T-cell (primary cell): ENCODE measurements at regions not wholly inside any gene's neighbourhood (a gene's known extent, or its start where the extent isn't known, plus 50 kb on each side); places are given as distances from the start of the nearest gene placed in this dataset.

ENCODE experiments used
- ATAC-seq, 4 experiments: fragments of 200-7000 bp in 3 of 4; fragments of 150-1000 bp in 1 of 4; cut with Tn5 transposase; replicated peaks in 1 of 4; 1 replicate in 3 of 4; 2 replicates in 1 of 4; pipeline ENCODE4 v1.10.0; 2021; ENCODE audit warnings: moderate library complexity in 3 of 4, mild to moderate bottlenecking in 2 of 4, moderate number of reproducible peaks in 1 of 4
- CTCF ChIA-PET, 2 donors: fragments of 300-600 bp; sonication (Branson Sonifier 250); formaldehyde crosslinking; loops; one replicate each; lab custom pipeline; 2022; ENCODE audit warnings: antibody characterized with exemption in 2 of 2; lab: Charles Lee
- POLR2A ChIA-PET, 2 donors: fragments of 300-600 bp; sonication (Branson Sonifier 250); formaldehyde crosslinking; loops; one replicate each; lab custom pipeline; 2022; ENCODE audit warnings: antibody characterized with exemption in 2 of 2; lab: Charles Lee
- DNase-seq, 35 experiments: peaks; one replicate each; pipeline versions ENCODE4 v3.0.0 to v3.0.0-alpha.2; 2013 to 2023
- H3K27ac ChIP-seq: one replicate; pipeline ENCODE4 v1.5.1; 2013; ENCODE audit warnings: low read length
- H3K27me3 ChIP-seq, 2 experiments: replicated peaks in 1 of 2; 1 replicate in 1 of 2; 2 replicates in 1 of 2; pipeline versions ENCODE4 v1.6.1 to v1.7.0; 2013; ENCODE audit warnings: low read length in 1 of 2, mixed read lengths in 1 of 2; ENCODE audit not compliant: control insufficient read depth in 2 of 2, insufficient read depth in 2 of 2; ENCODE audit errors: extremely low read depth in 1 of 2
- H3K36me3 ChIP-seq, 2 donors: 1 replicate in 1 of 2; 2 replicates in 1 of 2; pipeline versions ENCODE4 v1.6.1 to v1.7.0; 2013; ENCODE audit warnings: low read length in 1 of 2; ENCODE audit not compliant: control insufficient read depth in 2 of 2, insufficient read depth in 1 of 2; ENCODE audit errors: extremely low read depth in 1 of 2
- H3K4me1 ChIP-seq, 2 experiments: 1 replicate in 1 of 2; 2 replicates in 1 of 2; pipeline versions ENCODE4 v1.6.1 to v1.7.0; 2013; ENCODE audit warnings: low read length in 2 of 2, mixed read lengths in 1 of 2; ENCODE audit not compliant: insufficient read depth in 2 of 2, control insufficient read depth in 1 of 2; ENCODE audit errors: extremely low read depth in 1 of 2
- H3K4me3 ChIP-seq, 2 donors: 1 replicate in 1 of 2; 2 replicates in 1 of 2; pipeline versions ENCODE4 v1.5.1 to v1.7.0; 2013; ENCODE audit warnings: mild to moderate bottlenecking in 2 of 2, low read length in 1 of 2, moderate library complexity in 1 of 2; ENCODE audit not compliant: control insufficient read depth in 1 of 2; ENCODE audit errors: extremely low read depth in 1 of 2
- H3K9me3 ChIP-seq: 2 replicates; pipeline ENCODE4 v1.7.0; 2013
- H3K27ac Mint-ChIP-seq, 2 donors: one replicate each; pipeline ENCODE4 v1.8.0; 2020 to 2021; ENCODE audit warnings: mild to moderate bottlenecking in 2 of 2, mixed read lengths in 2 of 2
- H3K27me3 Mint-ChIP-seq, 2 donors: one replicate each; pipeline ENCODE4 v1.8.0; 2021 to 2022; ENCODE audit warnings: mixed read lengths in 2 of 2
- H3K36me3 Mint-ChIP-seq: one replicate; pipeline ENCODE4 v1.8.0; 2021; ENCODE audit warnings: mixed read lengths
- H3K4me1 Mint-ChIP-seq, 3 donors: one replicate each; pipeline ENCODE4 v1.8.0; 2020 to 2022; ENCODE audit warnings: mixed read lengths in 3 of 3, mild to moderate bottlenecking in 1 of 3
- H3K4me3 Mint-ChIP-seq, 3 donors: one replicate each; pipeline ENCODE4 v1.8.0; 2020 to 2022; ENCODE audit warnings: mild to moderate bottlenecking in 3 of 3, mixed read lengths in 3 of 3, moderate library complexity in 3 of 3
- H3K9me3 Mint-ChIP-seq, 3 donors: one replicate each; pipeline ENCODE4 v1.8.0; 2020 to 2022; ENCODE audit warnings: mixed read lengths in 3 of 3
- WGBS: methylation state at CpG from one replicate; pipeline ENCODE4 v1.1.5; 2013; ENCODE audit warnings: missing lambda C conversion rate; ENCODE audit not compliant: insufficient coverage; 5-methylcytosine and 5-hydroxymethylcytosine counted together

DNA sequence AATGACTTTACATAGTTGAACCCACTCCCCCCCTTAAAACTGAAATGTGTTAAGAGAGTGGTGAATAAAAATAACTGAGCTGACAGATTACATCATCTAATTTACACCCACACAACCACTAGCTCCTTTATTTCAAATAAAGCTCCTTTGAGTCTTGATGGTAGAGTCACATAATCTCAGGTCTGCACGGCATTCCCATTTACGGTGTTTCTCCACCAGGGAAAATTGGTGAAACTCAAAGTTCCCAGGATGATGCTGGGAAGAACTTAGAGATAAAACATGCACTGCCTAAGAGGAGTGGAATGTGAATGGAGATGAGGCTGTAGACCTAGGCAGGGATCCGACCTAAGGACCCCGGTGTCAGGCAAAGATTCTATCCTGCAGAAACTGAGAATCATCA, 727.8 kb upstream of the ADAMTS5 start:
- H3K4me3 Mint-ChIP-seq = no peak overlapping the region
- POLR2A ChIA-PET = interaction anchor here in 1 of 2 donors (0.5 kb wide), 1 partner anchor 165 kb away, joined by 3 read pairs; no protein-coding TSS in a partner anchor
- no peaks in the 10 kb centered on the region for H3K4me1 Mint-ChIP-seq
- ATAC-seq (no peak), DNase-seq (no peak)
- 60% methylated on average over 2 of the region's 4 CpGs for WGBS
- H3K27ac Mint-ChIP-seq = no peak overlapping the region
- CTCF ChIA-PET = no interaction called here
- H3K36me3 Mint-ChIP-seq = no peaks in the 10 kb centered on the region
- Histone ChIP-seq H3K4me3 (no peak overlapping the region), H3K4me1 (no peaks in the 10 kb centered on the region), H3K27me3 (no peaks in the 10 kb centered on the region), H3K9me3 (peaks cover 2% of the 10 kb centered on the region), H3K27ac (no peak overlapping the region), H3K36me3 (no peaks in the 10 kb centered on the region)
- H3K9me3 Mint-ChIP-seq = peaks cover 0 to under 1% (median 0%) of the 10 kb centered on the region in 3 donors
- H3K27me3 Mint-ChIP-seq = peaks cover 0 to 7% of the 10 kb centered on the region in 2 donors

- peaks cover 0 to 7% of the 10 kb centered on the region in 2 donors for H3K27me3 Mint-ChIP-seq
- Histone ChIP-seq H3K9me3 (peaks cover 2% of the 10 kb centered on the region), H3K4me3 (no peak overlapping the region), H3K4me1 (no peaks in the 10 kb centered on the region), H3K27me3 (no peaks in the 10 kb centered on the region), H3K27ac (no peak overlapping the region), H3K36me3 (no peaks in the 10 kb centered on the region)
- no peak overlapping the region for H3K27ac Mint-ChIP-seq
- no CpG with 5 or more reads among the region's 6 CpGs for WGBS
- peaks cover 2 to 6% (median 3%) of the 10 kb centered on the region in 3 donors for H3K9me3 Mint-ChIP-seq
- no peak for DNase-seq
- no peaks in the 10 kb centered on the region for H3K4me1 Mint-ChIP-seq
- ChIA-PET POLR2A (no interaction called here), CTCF (no interaction called here)
- ATAC-seq = no peak
- no peaks in the 10 kb centered on the region for H3K36me3 Mint-ChIP-seq
- H3K4me3 Mint-ChIP-seq = no peak overlapping the region
Observed at GRCh38 chr21:27693376-27693775, 726.5 kb upstream of the ADAMTS5 start.

DNA sequence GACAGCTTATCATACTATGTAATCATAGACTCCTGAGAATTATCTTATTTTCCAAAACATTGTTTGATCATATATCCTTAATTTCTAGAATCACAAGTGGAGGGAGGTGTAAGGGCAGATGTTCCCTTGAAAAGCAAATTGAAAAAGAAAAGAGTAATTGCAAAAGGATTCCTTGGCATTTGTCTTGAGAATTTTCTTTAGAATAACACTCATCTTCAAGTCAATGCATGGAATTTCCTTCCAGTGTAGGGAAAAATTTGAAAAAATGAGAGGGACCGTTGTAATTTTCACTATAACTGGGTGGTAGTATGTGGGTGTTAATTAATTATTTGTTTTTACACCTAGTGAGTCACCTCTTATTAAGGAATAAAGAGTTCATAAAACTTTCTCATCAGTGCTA, 724.6 kb upstream of the ADAMTS5 start:
- H3K4me1 Mint-ChIP-seq = no peaks in the 10 kb centered on the region
- Histone ChIP-seq H3K36me3 (no peaks in the 10 kb centered on the region), H3K27ac (no peak overlapping the region), H3K27me3 (no peaks in the 10 kb centered on the region), H3K9me3 (peaks cover 2% of the 10 kb centered on the region), H3K4me1 (no peaks in the 10 kb centered on the region), H3K4me3 (no peak overlapping the region)
- H3K4me3 Mint-ChIP-seq = no peak overlapping the region
- CTCF ChIA-PET = no interaction called here
- no peak overlapping the region for H3K27ac Mint-ChIP-seq
- peaks cover 5 to 13% (median 9%) of the 10 kb centered on the region in 3 donors for H3K9me3 Mint-ChIP-seq
- WGBS = no CpG with 5 or more reads among the region's 1 CpG
- DNase-seq (no peak), ATAC-seq (no peak)
- POLR2A ChIA-PET = no interaction called here
- H3K27me3 Mint-ChIP-seq = peaks cover 0 to 7% of the 10 kb centered on the region in 2 donors
- no peaks in the 10 kb centered on the region for H3K36me3 Mint-ChIP-seq

GRCh38 chr21:27691006-27691405, 724.1 kb upstream of the ADAMTS5 start:
- Mint-ChIP-seq H3K4me1 (no peaks in the 10 kb centered on the region), H3K9me3 (peaks cover 5 to 13% (median 9%) of the 10 kb centered on the region in 3 donors), H3K27ac (no peak overlapping the region), H3K27me3 (peaks cover 0 to 7% of the 10 kb centered on the region in 2 donors), H3K4me3 (no peak overlapping the region), H3K36me3 (no peaks in the 10 kb centered on the region)
- Histone ChIP-seq H3K36me3 (no peaks in the 10 kb centered on the region), H3K4me3 (no peak overlapping the region), H3K27me3 (no peaks in the 10 kb centered on the region), H3K4me1 (no peaks in the 10 kb centered on the region), H3K27ac (no peak overlapping the region), H3K9me3 (peaks cover 2% of the 10 kb centered on the region)
- ATAC-seq (no peak), DNase-seq (no peak)
- POLR2A ChIA-PET = no interaction called here
- CTCF ChIA-PET = interaction anchor here in 1 of 2 donors (0.7 kb wide), 1 partner anchor 9 kb away, joined by 3 read pairs; no protein-coding TSS in a partner anchor
- no CpG with 5 or more reads among the region's 1 CpG for WGBS

GRCh38 chr21:27690426-27690825, 723.5 kb upstream of the ADAMTS5 start:
- H3K4me3 ChIP-seq = no peak overlapping the region
- ChIA-PET POLR2A (no interaction called here), CTCF (interaction anchor here in 1 of 2 donors (0.7 kb wide), 1 partner anchor 8 kb away, joined by 3 read pairs; no protein-coding TSS in a partner anchor)
- no peak for DNase-seq
- H3K4me1 ChIP-seq = no peaks in the 10 kb centered on the region
- 20% methylated on average over 1 of the region's 4 CpGs for WGBS
- peaks cover 2% of the 10 kb centered on the region for H3K9me3 ChIP-seq
- no peaks in the 10 kb centered on the region for H3K27me3 ChIP-seq
- H3K4me3 Mint-ChIP-seq = no peak overlapping the region
- H3K4me1 Mint-ChIP-seq = no peaks in the 10 kb centered on the region
- no peak overlapping the region for H3K27ac Mint-ChIP-seq
- no peak for ATAC-seq
- peaks cover 5 to 13% (median 9%) of the 10 kb centered on the region in 3 donors for H3K9me3 Mint-ChIP-seq
- H3K27me3 Mint-ChIP-seq = peaks cover 0 to 7% of the 10 kb centered on the region in 2 donors
- no peaks in the 10 kb centered on the region for H3K36me3 ChIP-seq
- H3K27ac ChIP-seq = no peak overlapping the region
- H3K36me3 Mint-ChIP-seq = no peaks in the 10 kb centered on the region

DNA sequence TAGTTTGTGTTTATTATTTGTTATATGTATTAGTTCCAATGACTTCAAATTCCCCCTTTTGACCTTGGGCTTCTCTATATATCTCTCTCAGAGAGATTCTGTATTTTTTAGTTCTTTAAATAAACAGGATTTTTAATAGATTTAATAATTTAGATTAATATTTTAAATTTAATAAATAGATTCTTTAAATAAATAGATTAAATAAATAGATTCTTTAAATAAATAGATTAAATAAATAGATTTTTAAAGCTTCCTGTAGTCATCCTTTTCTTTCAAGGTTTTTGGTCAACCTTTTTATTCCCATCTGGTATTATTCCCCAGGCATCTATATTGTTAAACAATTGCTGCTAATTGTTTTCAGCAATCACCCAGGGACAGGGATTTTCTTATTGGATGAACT, 721.9 kb upstream of the ADAMTS5 start:
- no peaks in the 10 kb centered on the region for H3K27me3 ChIP-seq
- ChIA-PET POLR2A (no interaction called here), CTCF (no interaction called here)
- no peak overlapping the region for H3K27ac ChIP-seq
- no peak overlapping the region for H3K4me3 Mint-ChIP-seq
- peaks cover 5 to 13% (median 9%) of the 10 kb centered on the region in 3 donors for H3K9me3 Mint-ChIP-seq
- DNase-seq = no peak
- H3K9me3 ChIP-seq = peaks cover 2% of the 10 kb centered on the region
- H3K36me3 Mint-ChIP-seq = no peaks in the 10 kb centered on the region
- peaks cover 0 to 7% of the 10 kb centered on the region in 2 donors for H3K27me3 Mint-ChIP-seq
- H3K4me1 ChIP-seq = no peaks in the 10 kb centered on the region
- no peak for ATAC-seq
- H3K4me1 Mint-ChIP-seq = no peaks in the 10 kb centered on the region
- no peak overlapping the region for H3K27ac Mint-ChIP-seq
- no peak overlapping the region for H3K4me3 ChIP-seq
- no peaks in the 10 kb centered on the region for H3K36me3 ChIP-seq

GRCh38 chr21:27683292-27683691, 716.4 kb upstream of the ADAMTS5 start:
- no peak for ATAC-seq
- Histone ChIP-seq H3K36me3 (no peaks in the 10 kb centered on the region), H3K4me3 (no peak overlapping the region), H3K9me3 (no peaks in the 10 kb centered on the region), H3K4me1 (no peaks in the 10 kb centered on the region), H3K27me3 (no peaks in the 10 kb centered on the region), H3K27ac (no peak overlapping the region)
- Mint-ChIP-seq H3K4me1 (no peaks in the 10 kb centered on the region), H3K27me3 (no peaks in the 10 kb centered on the region), H3K27ac (no peak overlapping the region), H3K9me3 (peaks cover 2 to 9% (median 8%) of the 10 kb centered on the region in 3 donors), H3K4me3 (no peak overlapping the region), H3K36me3 (no peaks in the 10 kb centered on the region)
- ChIA-PET POLR2A (no interaction called here), CTCF (no interaction called here)
- WGBS = no CpG with 5 or more reads among the region's 2 CpGs
- DNase-seq = no peak
